Osteocyte (in vitro differentiated cells): ENCODE measurements at regions not wholly inside any gene's neighbourhood (a gene's known extent, or its start where the extent isn't known, plus 50 kb on each side); places are given as distances from the start of the nearest gene placed in this dataset.

Experiments
- DNase-seq: peaks from one replicate; pipeline ENCODE4 v3.0.0; 2021; ENCODE audit warnings: mixed read lengths; ENCODE audit not compliant: unreplicated experiment; ENCODE audit errors: extremely low spot score
- H3K27ac Mint-ChIP-seq: one replicate; pipeline ENCODE4 v1.8.0; 2021; ENCODE audit warnings: mild to moderate bottlenecking, mixed read lengths; ENCODE audit not compliant: unreplicated experiment
- H3K27me3 Mint-ChIP-seq: one replicate; pipeline ENCODE4 v1.8.0; 2021; ENCODE audit warnings: mixed read lengths; ENCODE audit not compliant: unreplicated experiment
- H3K36me3 Mint-ChIP-seq: one replicate; pipeline ENCODE4 v1.8.0; 2021; ENCODE audit warnings: mixed read lengths; ENCODE audit not compliant: unreplicated experiment
- H3K4me1 Mint-ChIP-seq: one replicate; pipeline ENCODE4 v1.8.0; 2021; ENCODE audit warnings: mixed read lengths; ENCODE audit not compliant: unreplicated experiment
- H3K4me3 Mint-ChIP-seq: one replicate; pipeline ENCODE4 v1.8.0; 2021; ENCODE audit warnings: mild to moderate bottlenecking, moderate library complexity, mixed read lengths; ENCODE audit not compliant: unreplicated experiment
- H3K9me3 Mint-ChIP-seq: one replicate; pipeline ENCODE4 v1.8.0; 2021; ENCODE audit warnings: mixed read lengths; ENCODE audit not compliant: unreplicated experiment
- CTCF ChIP-seq: fragments of 200-600 bp; sonication (generic); IDR thresholded peaks from 2 replicates; pipeline ENCODE4 v1.5.0; 2021; ENCODE audit warnings: antibody characterized with exemption, mild to moderate bottlenecking, moderate library complexity

- H3K36me3 Mint-ChIP-seq: no peaks in the 10 kb centered on the region
- no peak overlapping the region for H3K27ac Mint-ChIP-seq
- no peak for TF ChIP-seq CTCF
- H3K4me3 Mint-ChIP-seq: no peak overlapping the region
- no peaks in the 10 kb centered on the region for H3K4me1 Mint-ChIP-seq
- DNase-seq: no peak
- no peaks in the 10 kb centered on the region for H3K27me3 Mint-ChIP-seq
- H3K9me3 Mint-ChIP-seq: peaks cover 9% of the 10 kb centered on the region
Measured at GRCh38 chr15:93613386-93613785, 524.4 kb upstream of the RGMA start.

- Mint-ChIP-seq H3K9me3 (peaks cover 9% of the 10 kb centered on the region), H3K27ac (no peak overlapping the region), H3K4me3 (no peak overlapping the region), H3K36me3 (no peaks in the 10 kb centered on the region), H3K4me1 (no peaks in the 10 kb centered on the region), H3K27me3 (no peaks in the 10 kb centered on the region)
- no peak for DNase-seq
- no peak for TF ChIP-seq CTCF
Measured at GRCh38 chr15:93612953-93613352, 523.9 kb upstream of the RGMA start.

GRCh38 chr15:93610944-93611343 lies 521.9 kb upstream of the RGMA start:
- no peaks in the 10 kb centered on the region for H3K27me3 Mint-ChIP-seq
- TF ChIP-seq CTCF: no peak
- H3K4me1 Mint-ChIP-seq: no peaks in the 10 kb centered on the region
- peaks cover 9% of the 10 kb centered on the region for H3K9me3 Mint-ChIP-seq
- no peak for DNase-seq
- H3K36me3 Mint-ChIP-seq: no peaks in the 10 kb centered on the region
- no peak overlapping the region for H3K4me3 Mint-ChIP-seq
- no peak overlapping the region for H3K27ac Mint-ChIP-seq

GRCh38 chr15:93608643-93609148 lies 519.7 kb upstream of the RGMA start:
- TF ChIP-seq CTCF: no peak
- DNase-seq: no peak
- no peak overlapping the region for H3K4me3 Mint-ChIP-seq
- H3K4me1 Mint-ChIP-seq: no peaks in the 10 kb centered on the region
- peaks cover 9% of the 10 kb centered on the region for H3K9me3 Mint-ChIP-seq
- no peak overlapping the region for H3K27ac Mint-ChIP-seq
- H3K36me3 Mint-ChIP-seq: no peaks in the 10 kb centered on the region
- no peaks in the 10 kb centered on the region for H3K27me3 Mint-ChIP-seq

GRCh38 chr15:93603550-93603949 lies 514.5 kb upstream of the RGMA start:
- no peaks in the 10 kb centered on the region for H3K36me3 Mint-ChIP-seq
- H3K27me3 Mint-ChIP-seq: no peaks in the 10 kb centered on the region
- DNase-seq: no peak
- no peak for TF ChIP-seq CTCF
- H3K9me3 Mint-ChIP-seq: peaks cover 7% of the 10 kb centered on the region
- no peak overlapping the region for H3K27ac Mint-ChIP-seq
- no peaks in the 10 kb centered on the region for H3K4me1 Mint-ChIP-seq
- H3K4me3 Mint-ChIP-seq: no peak overlapping the region
